Stimulated activated CD8-positive, alpha-beta memory T cell treated with anti-CD3 and anti-CD28 coated beads, Interleukin-7, amount 100 ng/mL, for 4 hours (primary cell): ENCODE measurements at regions not wholly inside any gene's neighbourhood (a gene's known extent, or its start where the extent isn't known, plus 50 kb on each side); places are given as distances from the start of the nearest gene placed in this dataset.

Experiments
- DNase-seq, 2 donors: peaks; one replicate each; pipeline ENCODE4 v3.0.0-alpha.2; 2020; ENCODE audit warnings: low read depth in 2 of 2

GRCh38 chr4:123807866-123808265 lies 411.3 kb downstream of the SPRY1 start:
- no peak for DNase-seq

- no peak for DNase-seq
Observed at GRCh38 chr4:123809864-123810263, 413.3 kb downstream of the SPRY1 start.

- DNase-seq = no peak
Observed at GRCh38 chr4:123812066-123812390, 415.4 kb downstream of the SPRY1 start.

GRCh38 chr4:123813901-123814300 lies 417.3 kb downstream of the SPRY1 start:
- no peak for DNase-seq

- DNase-seq = no peak
Observed at GRCh38 chr4:123816462-123816861, 419.9 kb downstream of the SPRY1 start.

- no peak for DNase-seq
Observed at GRCh38 chr4:123817025-123817688, 420.6 kb downstream of the SPRY1 start.

- no peak for DNase-seq
Observed at GRCh38 chr4:123819362-123820035, 422.9 kb downstream of the SPRY1 start.

- no peak for DNase-seq
Observed at GRCh38 chr4:123821861-123822260, 425.3 kb downstream of the SPRY1 start.

- DNase-seq = no peak
Observed at GRCh38 chr4:123822353-123822752, 425.8 kb downstream of the SPRY1 start.

GRCh38 chr4:123823244-123823643 lies 426.6 kb downstream of the SPRY1 start:
- DNase-seq = no peak

GRCh38 chr4:123824524-123824923 lies 427.9 kb downstream of the SPRY1 start:
- DNase-seq = no peak

GRCh38 chr4:123825596-123826291 lies 429.1 kb downstream of the SPRY1 start:
- DNase-seq = no peak

- no peak for DNase-seq
Observed at GRCh38 chr4:123826896-123827295, 430.3 kb downstream of the SPRY1 start.

GRCh38 chr4:123827511-123827910 lies 430.9 kb downstream of the SPRY1 start:
- no peak for DNase-seq

GRCh38 chr4:123830930-123831329 lies 434.3 kb downstream of the SPRY1 start:
- DNase-seq = no peak

GRCh38 chr4:123832173-123833026 lies 435.8 kb downstream of the SPRY1 start:
- no peak for DNase-seq

GRCh38 chr4:123833171-123833643 lies 436.6 kb downstream of the SPRY1 start:
- DNase-seq = no peak

- no peak for DNase-seq
Observed at GRCh38 chr4:123835831-123836590, 439.4 kb downstream of the SPRY1 start.

- no peak for DNase-seq
Observed at GRCh38 chr4:123836851-123837595, 440.4 kb downstream of the SPRY1 start.

- no peak for DNase-seq
Observed at GRCh38 chr4:123838474-123838873, 441.9 kb downstream of the SPRY1 start.

- no peak for DNase-seq
Observed at GRCh38 chr4:123840197-123840596, 443.6 kb downstream of the SPRY1 start.
